IMR-90 (cell line): ENCODE measurements at regions not wholly inside any gene's neighbourhood (a gene's known extent, or its start where the extent isn't known, plus 50 kb on each side); places are given as distances from the start of the nearest gene placed in this dataset.

Experiments
- ATAC-seq: fragments of 200-7000 bp; cut with Tn5 transposase; 2 replicates; pipeline ENCODE4 v1.9.1; 2020; ENCODE audit warnings: low read depth, mild to moderate bottlenecking, moderate library complexity
- BruUV-seq: library from RNA; stranded (reverse); fragments of 400-500 nt; replicated peaks from 2 replicates; lab custom pipeline; 2021; lab: Mats Ljungman, UMichigan
- CTCF ChIA-PET: fragments of 300-600 bp; formaldehyde crosslinking; extraction: SDS; loops from one replicate; lab custom pipeline; 2021; ENCODE audit warnings: antibody characterized with exemption; lab: Yijun Ruan, JAX
- POLR2A ChIA-PET: fragments of 300-600 bp; sonication (Branson Sonifier 250); formaldehyde crosslinking; loops from one replicate; lab custom pipeline; 2022; ENCODE audit warnings: antibody characterized with exemption; ENCODE audit not compliant: unreplicated experiment; lab: Charles Lee
- DNase-seq: peaks from one replicate; pipeline ENCODE4 v3.0.0; 2013
- H2AFZ ChIP-seq: replicated peaks from 2 replicates; pipeline ENCODE3; 2013; ENCODE audit warnings: low read length, mild to moderate bottlenecking; ENCODE audit not compliant: poor library complexity
- H2AK5ac ChIP-seq: 2 replicates; pipeline ENCODE4 v1.6.1; 2013; ENCODE audit warnings: low read depth, low read length, inconsistent platforms
- H2AK9ac ChIP-seq: replicated peaks from 2 replicates; pipeline ENCODE3; 2013; ENCODE audit warnings: mild to moderate bottlenecking, low read depth, low read length, moderate library complexity; ENCODE audit not compliant: poor library complexity
- H2BK120ac ChIP-seq: 2 replicates; pipeline ENCODE4 v1.6.1; 2013; ENCODE audit warnings: low read depth, low read length, inconsistent platforms
- H2BK15ac ChIP-seq: 3 replicates; pipeline ENCODE4 v1.6.1; 2013; ENCODE audit warnings: low read depth, low read length, inconsistent platforms
- H2BK20ac ChIP-seq: 2 replicates; pipeline ENCODE4 v1.6.1; 2013; ENCODE audit warnings: low read depth, mild to moderate bottlenecking, inconsistent platforms, low read length, moderate library complexity
- H2BK5ac ChIP-seq: 2 replicates; pipeline ENCODE4 v1.6.1; 2013; ENCODE audit warnings: mild to moderate bottlenecking, low read depth, low read length, inconsistent platforms; ENCODE audit not compliant: poor library complexity, severe bottlenecking
- H3K14ac ChIP-seq: replicated peaks from 2 replicates; pipeline ENCODE4 v1.6.1; 2013; ENCODE audit warnings: low read depth, low read length, inconsistent platforms
- H3K18ac ChIP-seq: 2 replicates; pipeline ENCODE4 v1.6.1; 2013; ENCODE audit warnings: low read depth, low read length, control low read depth
- H3K23ac ChIP-seq: 2 replicates; pipeline ENCODE4 v1.6.1; 2013; ENCODE audit warnings: low read depth, low read length, inconsistent platforms
- H3K27ac ChIP-seq: 2 replicates; pipeline ENCODE4 v1.5.1; 2013; ENCODE audit warnings: mild to moderate bottlenecking, control low read depth, low read length; ENCODE audit not compliant: insufficient read depth
- H3K27me3 ChIP-seq: 2 replicates; pipeline ENCODE4 v1.6.1; 2013; ENCODE audit warnings: low read length; ENCODE audit not compliant: control insufficient read depth, insufficient read depth
- H3K36me3 ChIP-seq: 2 replicates; pipeline ENCODE4 v1.6.1; 2013; ENCODE audit warnings: low read length, mixed read lengths; ENCODE audit not compliant: control insufficient read depth, insufficient read depth
- H3K4ac ChIP-seq: 2 replicates; pipeline ENCODE4 v1.6.1; 2013; ENCODE audit warnings: low read depth, low read length, inconsistent platforms
- H3K4me1 ChIP-seq: 2 replicates; pipeline ENCODE4 v1.6.1; 2013; ENCODE audit warnings: low read length, mixed read lengths; ENCODE audit not compliant: control insufficient read depth, insufficient read depth
- H3K4me2 ChIP-seq: 2 replicates; pipeline ENCODE4 v1.6.1; 2013; ENCODE audit warnings: low read depth, mild to moderate bottlenecking, control low read depth, low read length, moderate library complexity
- H3K4me3 ChIP-seq: 2 replicates; pipeline ENCODE4 v1.5.1; 2013; ENCODE audit warnings: low read depth, mild to moderate bottlenecking, control low read depth, low read length, moderate library complexity; ENCODE audit not compliant: insufficient read depth
- H3K56ac ChIP-seq: 2 replicates; pipeline ENCODE4 v1.6.1; 2013; ENCODE audit warnings: low read length, inconsistent platforms; ENCODE audit not compliant: insufficient read depth; ENCODE audit errors: extremely low read depth
- H3K79me1 ChIP-seq, 2 experiments: 2 replicates each; pipeline ENCODE4 v1.6.1; 2013; ENCODE audit warnings: low read length in 2 of 2, inconsistent platforms in 1 of 2, low read depth in 1 of 2
- H3K9ac ChIP-seq: 2 replicates; pipeline ENCODE4 v1.6.1; 2013; ENCODE audit warnings: low read depth, low read length, control low read depth
- H3K9me1 ChIP-seq: 2 replicates; pipeline ENCODE4 v1.6.1; 2013; ENCODE audit warnings: low read length, inconsistent platforms; ENCODE audit not compliant: insufficient read depth
- H3K9me3 ChIP-seq: 2 replicates; pipeline ENCODE4 v1.6.1; 2013; ENCODE audit warnings: low read length; ENCODE audit not compliant: control insufficient read depth, insufficient read depth
- H4K20me1 ChIP-seq: 2 replicates; pipeline ENCODE4 v1.6.1; 2013; ENCODE audit warnings: low read length, inconsistent platforms; ENCODE audit not compliant: insufficient read depth
- H4K5ac ChIP-seq: 2 replicates; pipeline ENCODE4 v1.6.1; 2013; ENCODE audit warnings: mild to moderate bottlenecking, low read depth, low read length, control low read depth
- H4K8ac ChIP-seq, 2 experiments: 2 replicates each; pipeline ENCODE4 v1.6.1; 2013; ENCODE audit warnings: low read depth in 2 of 2, low read length in 2 of 2, control low read depth in 1 of 2, inconsistent platforms in 1 of 2
- H4K91ac ChIP-seq: 2 replicates; pipeline ENCODE4 v1.6.1; 2013; ENCODE audit warnings: low read depth, low read length, inconsistent platforms; ENCODE audit not compliant: insufficient read depth
- BHLHE40 ChIP-seq: fragments of 150-350 bp; IDR thresholded peaks from 2 replicates; pipeline ENCODE4 v1.6.1; 2016; ENCODE audit warnings: mild to moderate bottlenecking, low read depth, low read length
- CEBPB ChIP-seq: IDR thresholded peaks from 2 replicates; pipeline ENCODE4 v1.6.1; 2012; ENCODE audit warnings: low read depth, low read length, improper control_type of control experiment
- CHD1 ChIP-seq: IDR thresholded peaks from 2 replicates; pipeline ENCODE4 v1.6.1; 2012; ENCODE audit warnings: low read depth, low read length, improper control_type of control experiment
- FOS ChIP-seq: fragments of 150-350 bp; IDR thresholded peaks from 2 replicates; pipeline ENCODE4 v1.6.1; 2016; ENCODE audit warnings: low read depth, low read length
- MAFK ChIP-seq: IDR thresholded peaks from 2 replicates; pipeline ENCODE4 v1.6.1; 2012; ENCODE audit warnings: low read depth, low read length, improper control_type of control experiment
- MAZ ChIP-seq: IDR thresholded peaks from 2 replicates; pipeline ENCODE4 v1.6.1; 2012; ENCODE audit warnings: low read depth, mild to moderate bottlenecking, low read length, improper control_type of control experiment, moderate library complexity, borderline replicate concordance
- MXI1 ChIP-seq: IDR thresholded peaks from 2 replicates; pipeline ENCODE4 v1.6.1; 2012; ENCODE audit warnings: low read depth, mild to moderate bottlenecking, low read length, moderate library complexity, borderline replicate concordance
- NFE2L2 ChIP-seq: fragments of 150-350 bp; IDR thresholded peaks from 2 replicates; pipeline ENCODE4 v1.6.1; 2016; ENCODE audit warnings: low read depth, mild to moderate bottlenecking, low read length
- POLR2A ChIP-seq: IDR thresholded peaks from 2 replicates; pipeline ENCODE4 v1.6.1; 2012; ENCODE audit warnings: mild to moderate bottlenecking, low read depth, low read length
- RAD21 ChIP-seq: IDR thresholded peaks from 2 replicates; pipeline ENCODE4 v1.6.1; 2012; ENCODE audit warnings: low read length, improper control_type of control experiment
- RCOR1 ChIP-seq: IDR thresholded peaks from 2 replicates; pipeline ENCODE4 v1.6.1; 2012; ENCODE audit warnings: mild to moderate bottlenecking, low read length, improper control_type of control experiment; ENCODE audit not compliant: insufficient replicate concordance
- RFX5 ChIP-seq: IDR thresholded peaks from 2 replicates; pipeline ENCODE4 v1.8.0; 2012; ENCODE audit warnings: low read depth, mild to moderate bottlenecking, low read length, moderate library complexity
- SMC3 ChIP-seq: fragments of 150-350 bp; IDR thresholded peaks from 2 replicates; pipeline ENCODE4 v1.6.1; 2016; ENCODE audit warnings: low read depth, mild to moderate bottlenecking, antibody characterized with exemption, low read length, moderate library complexity
- WGBS, 2 experiments: methylation state at CpG; one replicate each; pipeline versions ENCODE4 v1.1.5 to v1.1.7; 2013; ENCODE audit warnings: missing lambda C conversion rate in 2 of 2; ENCODE audit not compliant: insufficient read length in 1 of 2; ENCODE audit errors: extremely low coverage in 2 of 2; 5-methylcytosine and 5-hydroxymethylcytosine counted together
- dilution Hi-C: fragments of 300-500 bp; cut with HindIII; formaldehyde crosslinking; loops from one replicate; pipeline ENCODE4 v1.14.3; 2018; ENCODE audit warnings: low sequenced_read_pairs; ENCODE audit not compliant: unreplicated experiment
- in situ Hi-C: fragments of 300-500 bp; cut with MboI; formaldehyde crosslinking; loops from 3 replicates; pipeline ENCODE4 v1.14.3; 2019; ENCODE audit warnings: low sequenced_read_pairs, inconsistent platforms, mixed read lengths
- intact Hi-C: fragments of 100-400 bp; cut with micrococcal nuclease; formaldehyde crosslinking; loops from 2 replicates; pipeline ENCODE4 v1.10.0; 2022
- TF ChIP-seq, protein P1 (sequence below): fragments of 150-350 bp; IDR thresholded peaks from 2 replicates; pipeline ENCODE4 v1.6.1; 2016; ENCODE audit warnings: low read depth, mild to moderate bottlenecking, low read length, moderate library complexity, borderline replicate concordance
- TF ChIP-seq, protein P2 (sequence below): fragments of 150-350 bp; IDR thresholded peaks from 2 replicates; pipeline ENCODE4 v1.6.1; 2017; ENCODE audit warnings: mild to moderate bottlenecking, antibody characterized with exemption, low read length, low read depth
- TF ChIP-seq, protein P3 (sequence below): conservative IDR thresholded peaks from 2 replicates; pipeline ENCODE4 v1.5.1; 2012; ENCODE audit warnings: mild to moderate bottlenecking, low read depth, low read length, improper control_type of control experiment

DNA sequence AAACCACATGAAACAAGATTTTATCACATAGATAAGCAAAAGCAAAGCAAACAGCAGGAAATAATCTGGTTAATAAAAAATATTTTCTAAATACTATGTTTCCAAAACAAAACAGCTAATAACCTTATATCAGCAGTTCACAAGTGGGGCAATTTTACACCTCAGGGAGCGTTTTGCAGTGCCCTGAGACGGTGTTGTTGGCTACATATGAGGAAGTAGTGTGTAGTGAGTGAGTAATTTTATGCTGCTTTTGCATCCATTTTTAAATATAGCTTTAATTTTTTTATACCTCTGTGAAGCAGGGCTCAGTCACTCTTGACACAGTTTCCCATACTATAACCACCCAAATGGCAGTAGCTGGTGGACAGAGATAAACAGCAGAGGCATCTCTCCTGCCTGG, 438.5 kb upstream of the B3GAT1 start:
- Histone ChIP-seq H2BK120ac (no peak overlapping the region), H2AK5ac (no peak overlapping the region), H3K23ac (no peak overlapping the region), H2AK9ac (no peak overlapping the region), H2BK20ac (no peak overlapping the region), H2AFZ (no peak overlapping the region), H3K4me2 (no peak overlapping the region), H4K5ac (no peak overlapping the region), H3K9ac (no peak overlapping the region), H3K9me3 (peaks cover 28% of the 10 kb centered on the region), H3K4me3 (no peak overlapping the region), H2BK15ac (no peak overlapping the region), H2BK5ac (no peak overlapping the region), H4K8ac (no peak overlapping the region), H3K9me1 (no peaks in the 10 kb centered on the region), H3K56ac (no peak overlapping the region), H3K27ac (no peak overlapping the region), H4K20me1 (no peaks in the 10 kb centered on the region), H3K18ac (no peak overlapping the region), H3K27me3 (no peaks in the 10 kb centered on the region), H3K14ac (no peak overlapping the region), H3K4ac (no peak overlapping the region), H3K4me1 (no peaks in the 10 kb centered on the region), H3K79me1 (no peaks in the 10 kb centered on the region), H3K36me3 (no peaks in the 10 kb centered on the region), H4K91ac (no peak overlapping the region)
- in situ Hi-C loops, result no loop called here
- BruUV-seq, result no TSS peak
- TF ChIP-seq MAZ, result no peak
- TF ChIP-seq, protein P1, sequence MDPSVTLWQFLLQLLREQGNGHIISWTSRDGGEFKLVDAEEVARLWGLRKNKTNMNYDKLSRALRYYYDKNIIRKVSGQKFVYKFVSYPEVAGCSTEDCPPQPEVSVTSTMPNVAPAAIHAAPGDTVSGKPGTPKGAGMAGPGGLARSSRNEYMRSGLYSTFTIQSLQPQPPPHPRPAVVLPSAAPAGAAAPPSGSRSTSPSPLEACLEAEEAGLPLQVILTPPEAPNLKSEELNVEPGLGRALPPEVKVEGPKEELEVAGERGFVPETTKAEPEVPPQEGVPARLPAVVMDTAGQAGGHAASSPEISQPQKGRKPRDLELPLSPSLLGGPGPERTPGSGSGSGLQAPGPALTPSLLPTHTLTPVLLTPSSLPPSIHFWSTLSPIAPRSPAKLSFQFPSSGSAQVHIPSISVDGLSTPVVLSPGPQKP, result no peak
- no peak for TF ChIP-seq MAFK
- no peak for TF ChIP-seq RFX5
- no peak for TF ChIP-seq CHD1
- TF ChIP-seq FOS, result no peak
- TF ChIP-seq SMC3, result no peak
- no peak for TF ChIP-seq NFE2L2
- no peak for TF ChIP-seq CEBPB
- no peak for TF ChIP-seq RCOR1
- TF ChIP-seq, protein P2, sequence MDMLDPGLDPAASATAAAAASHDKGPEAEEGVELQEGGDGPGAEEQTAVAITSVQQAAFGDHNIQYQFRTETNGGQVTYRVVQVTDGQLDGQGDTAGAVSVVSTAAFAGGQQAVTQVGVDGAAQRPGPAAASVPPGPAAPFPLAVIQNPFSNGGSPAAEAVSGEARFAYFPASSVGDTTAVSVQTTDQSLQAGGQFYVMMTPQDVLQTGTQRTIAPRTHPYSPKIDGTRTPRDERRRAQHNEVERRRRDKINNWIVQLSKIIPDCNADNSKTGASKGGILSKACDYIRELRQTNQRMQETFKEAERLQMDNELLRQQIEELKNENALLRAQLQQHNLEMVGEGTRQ, result no peak
- TF ChIP-seq RAD21, result no peak
- TF ChIP-seq BHLHE40, result no peak
- TF ChIP-seq POLR2A, result no peak
- TF ChIP-seq, protein P3, sequence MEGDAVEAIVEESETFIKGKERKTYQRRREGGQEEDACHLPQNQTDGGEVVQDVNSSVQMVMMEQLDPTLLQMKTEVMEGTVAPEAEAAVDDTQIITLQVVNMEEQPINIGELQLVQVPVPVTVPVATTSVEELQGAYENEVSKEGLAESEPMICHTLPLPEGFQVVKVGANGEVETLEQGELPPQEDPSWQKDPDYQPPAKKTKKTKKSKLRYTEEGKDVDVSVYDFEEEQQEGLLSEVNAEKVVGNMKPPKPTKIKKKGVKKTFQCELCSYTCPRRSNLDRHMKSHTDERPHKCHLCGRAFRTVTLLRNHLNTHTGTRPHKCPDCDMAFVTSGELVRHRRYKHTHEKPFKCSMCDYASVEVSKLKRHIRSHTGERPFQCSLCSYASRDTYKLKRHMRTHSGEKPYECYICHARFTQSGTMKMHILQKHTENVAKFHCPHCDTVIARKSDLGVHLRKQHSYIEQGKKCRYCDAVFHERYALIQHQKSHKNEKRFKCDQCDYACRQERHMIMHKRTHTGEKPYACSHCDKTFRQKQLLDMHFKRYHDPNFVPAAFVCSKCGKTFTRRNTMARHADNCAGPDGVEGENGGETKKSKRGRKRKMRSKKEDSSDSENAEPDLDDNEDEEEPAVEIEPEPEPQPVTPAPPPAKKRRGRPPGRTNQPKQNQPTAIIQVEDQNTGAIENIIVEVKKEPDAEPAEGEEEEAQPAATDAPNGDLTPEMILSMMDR, result no peak
- TF ChIP-seq MXI1, result no peak
- intact Hi-C loops, result no loop called here
- no peak for ATAC-seq
- ChIA-PET POLR2A (no interaction called here), CTCF (interaction anchor here (0.6 kb wide), 1 partner anchor 145 kb away, joined by 4 read pairs; no protein-coding TSS in a partner anchor)
- no CpG with 5 or more reads among the region's 2 CpGs for WGBS, 2 experiments
- DNase-seq, result no peak
- dilution Hi-C loops, result no loop called here
